GM18520 (cell line): ENCODE measurements at regions not wholly inside any gene's neighbourhood (a gene's known extent, or its start where the extent isn't known, plus 50 kb on each side); places are given as distances from the start of the nearest gene placed in this dataset.

Experiments
- ATAC-seq: cut with Tn5 transposase; IDR thresholded peaks from one replicate; pipeline ENCODE4 v1.9.1; 2021; ENCODE audit not compliant: unreplicated experiment

DNA sequence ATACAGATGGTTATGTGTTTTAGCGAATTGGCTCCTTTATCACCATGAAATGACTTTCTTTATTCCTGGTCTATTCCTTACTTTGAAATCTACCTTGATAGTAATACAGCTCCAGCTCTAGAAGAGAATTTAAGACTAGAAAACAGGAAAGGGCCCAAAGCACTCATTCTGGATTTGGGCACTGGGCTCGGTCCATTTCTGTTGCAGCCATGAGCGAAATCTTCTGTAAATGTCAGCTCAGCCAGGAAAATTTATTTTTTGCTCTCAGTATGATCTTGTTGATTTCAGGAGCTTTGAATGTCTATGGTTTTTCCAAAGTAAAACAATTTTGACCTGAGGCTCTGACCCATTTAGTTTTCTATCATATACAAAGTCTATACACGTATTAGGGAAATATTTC is 104.1 kb downstream of the DIRAS2 start:
- no peak for ATAC-seq

DNA sequence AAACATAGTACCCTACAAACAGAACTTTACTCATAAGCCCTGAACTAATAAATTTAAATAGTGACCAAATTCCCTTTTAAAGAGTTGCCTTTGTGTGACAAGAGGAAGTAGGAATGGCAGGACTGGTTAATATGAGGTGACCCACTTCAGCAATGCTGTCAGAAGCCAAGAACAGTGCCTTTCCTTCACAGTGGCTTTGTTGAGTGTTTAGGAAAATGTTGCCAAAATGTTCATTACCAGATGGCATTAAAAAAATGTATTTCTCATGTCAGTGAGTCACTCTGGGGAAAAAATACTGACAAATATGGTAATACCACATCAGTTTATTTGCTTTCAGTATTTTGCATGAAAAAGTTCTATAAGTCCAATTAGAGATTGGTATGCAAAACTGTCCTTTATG is 103.3 kb downstream of the DIRAS2 start:
- no peak for ATAC-seq

DNA sequence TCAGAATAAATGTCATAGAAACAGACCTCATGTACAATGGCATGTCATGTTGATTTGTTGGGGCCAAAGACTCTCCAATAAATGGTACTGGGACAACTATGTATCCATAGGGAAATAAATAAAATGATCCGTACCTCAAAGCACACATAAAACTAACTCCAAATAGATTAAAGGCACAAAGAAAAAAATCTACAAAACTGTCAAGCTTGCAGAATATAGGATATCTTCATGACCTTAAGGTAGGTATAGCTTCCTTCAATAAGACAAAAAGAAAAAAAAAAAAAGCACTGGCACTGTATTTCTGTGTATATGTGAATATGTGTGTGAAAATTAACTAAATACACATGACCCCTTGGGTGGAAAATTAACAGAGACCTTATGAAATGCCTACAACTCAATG is 101.9 kb downstream of the DIRAS2 start:
- no peak for ATAC-seq

DNA sequence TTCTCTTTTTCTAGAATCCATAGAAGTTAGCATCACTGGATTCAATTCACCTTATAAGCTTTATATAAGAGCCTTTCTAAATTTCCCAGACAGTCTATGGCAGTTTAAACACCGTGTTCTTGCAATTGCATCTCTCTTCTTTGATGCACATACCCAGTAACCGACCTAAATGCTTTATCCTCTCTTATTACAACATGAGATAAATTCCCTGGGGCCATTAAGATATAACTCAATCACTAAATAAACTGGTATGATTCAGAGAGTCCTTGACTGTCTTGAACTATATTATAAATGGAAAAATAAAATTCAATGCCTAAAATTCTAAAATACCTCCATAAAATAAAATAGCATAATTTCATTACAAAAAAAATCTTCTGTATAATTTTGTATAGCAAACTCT is 98.1 kb downstream of the DIRAS2 start:
- no peak for ATAC-seq

DNA sequence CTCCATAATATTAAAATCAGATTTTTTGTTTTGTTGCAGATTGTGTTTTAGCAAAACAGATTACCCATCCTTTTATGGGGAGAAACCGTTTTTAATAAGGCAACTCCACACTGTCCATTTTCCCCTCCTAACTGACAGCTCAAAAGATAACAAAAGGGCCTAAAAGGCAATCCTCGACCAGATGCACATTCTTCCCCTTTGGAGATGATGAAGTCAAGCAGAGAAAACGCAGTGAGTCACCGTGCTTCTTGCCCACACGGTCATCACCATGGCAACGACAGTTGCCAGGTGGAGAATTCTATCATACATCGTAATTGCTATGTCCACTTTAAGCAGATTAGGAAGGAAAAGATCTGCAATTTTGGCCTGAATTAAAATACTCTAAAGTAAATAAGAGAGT is 96.4 kb downstream of the DIRAS2 start:
- ATAC-seq = no peak

DNA sequence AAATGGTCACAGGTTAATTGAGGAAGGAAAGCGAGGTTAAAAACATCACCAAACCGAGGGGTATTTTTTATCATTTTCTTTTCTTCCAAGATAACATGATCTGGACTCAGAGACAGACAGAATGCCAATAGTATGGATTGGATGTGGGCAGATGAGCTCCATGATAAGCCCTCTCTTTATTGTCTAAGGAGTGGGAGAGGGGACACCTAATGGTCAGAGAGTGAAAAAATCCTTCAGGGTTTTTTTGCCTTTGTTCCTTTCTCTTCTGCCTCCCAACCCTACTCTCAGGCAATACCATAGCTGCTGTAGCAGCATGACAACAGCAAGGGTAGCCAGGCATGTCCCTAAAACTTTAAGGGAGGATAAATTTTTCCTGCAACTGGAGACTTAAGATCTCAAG is 94.7 kb downstream of the DIRAS2 start:
- ATAC-seq = no peak

DNA sequence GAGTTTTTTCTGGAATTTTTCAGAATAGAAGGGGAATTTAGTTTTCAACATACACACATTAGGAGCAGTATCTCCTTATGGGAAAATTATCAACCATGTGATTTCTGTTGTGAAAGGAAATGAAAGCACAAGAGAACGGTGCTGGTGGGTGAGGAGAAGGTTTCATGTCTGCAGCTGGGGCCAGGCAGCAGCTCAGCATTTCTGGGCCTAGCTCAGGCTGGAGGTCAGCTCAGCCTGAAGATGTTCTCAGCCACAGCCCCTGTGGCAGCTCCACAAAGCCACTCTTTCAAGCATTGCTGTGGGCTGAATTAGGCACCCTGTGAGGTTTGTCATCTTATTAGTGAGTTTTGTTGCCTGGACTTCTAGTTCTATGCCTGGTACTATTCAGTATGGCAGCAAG is 90.3 kb downstream of the DIRAS2 start:
- ATAC-seq = peak; percentile 72

DNA sequence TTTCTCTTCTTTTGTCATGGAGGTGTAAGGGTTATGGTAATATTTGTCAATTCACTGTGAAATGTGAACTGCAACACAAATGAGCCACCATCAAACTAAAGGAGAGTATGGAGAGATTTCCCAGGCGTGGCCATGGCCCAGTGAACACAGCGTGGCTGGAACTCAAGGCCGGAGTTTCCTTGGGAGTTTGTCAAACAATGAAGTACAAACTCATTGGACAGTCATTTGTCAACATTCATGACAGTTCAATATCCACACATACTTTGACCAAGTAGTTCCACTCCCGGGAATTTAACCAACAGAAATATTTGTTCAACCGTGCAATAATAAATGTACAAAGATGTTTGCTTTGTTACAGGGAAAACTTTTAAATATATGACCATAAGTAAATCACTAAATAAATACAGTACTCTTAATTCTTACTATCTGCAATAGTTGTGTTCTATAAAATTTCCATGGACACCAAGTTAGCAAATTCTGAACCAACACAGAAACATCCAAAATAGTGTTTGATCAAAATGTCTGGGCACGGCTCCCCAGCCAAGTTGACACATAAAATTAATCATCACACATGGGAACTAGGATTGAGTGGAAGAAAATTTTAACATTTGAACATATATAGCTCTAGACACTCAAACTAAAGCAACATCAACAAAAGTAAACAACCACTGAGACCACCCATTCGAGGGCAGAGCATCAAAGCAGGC is 87.1 kb downstream of the DIRAS2 start:
- no peak for ATAC-seq

DNA sequence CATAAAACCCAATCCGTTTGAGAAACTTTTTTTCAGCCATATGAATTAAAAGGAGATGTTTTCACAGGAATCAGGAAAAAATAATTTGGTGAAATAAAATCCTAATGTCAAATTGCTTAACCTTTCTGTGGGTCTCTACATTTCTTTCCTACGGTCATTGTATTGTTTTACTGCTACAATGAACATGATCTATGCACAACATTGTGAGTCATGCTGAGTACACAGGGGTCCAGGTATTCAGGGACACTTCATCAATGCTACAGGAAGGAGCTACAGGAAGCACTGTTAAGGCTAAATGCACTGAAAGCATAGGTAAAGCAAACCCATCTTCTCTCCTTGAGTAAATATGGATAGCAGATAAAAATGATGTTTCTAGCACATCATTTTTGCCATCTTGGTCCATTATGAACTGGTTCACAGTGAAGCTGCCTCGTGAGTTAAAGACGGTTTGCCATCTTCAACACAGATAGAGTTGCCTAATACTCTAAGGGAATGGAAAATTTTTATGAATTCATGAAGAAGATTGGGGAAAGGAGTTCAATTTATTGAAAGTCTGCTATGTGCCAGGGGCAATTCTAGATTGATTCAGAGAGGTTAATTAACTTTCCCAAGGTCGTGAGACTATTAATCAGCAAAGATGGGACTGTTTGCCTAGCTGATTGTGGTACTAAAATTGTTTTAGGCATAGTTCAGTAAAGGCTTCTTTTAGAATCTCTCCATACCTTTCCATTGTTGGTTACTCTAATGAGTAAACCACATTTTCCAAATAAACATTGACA is 85.5 kb downstream of the DIRAS2 start:
- no peak for ATAC-seq

DNA sequence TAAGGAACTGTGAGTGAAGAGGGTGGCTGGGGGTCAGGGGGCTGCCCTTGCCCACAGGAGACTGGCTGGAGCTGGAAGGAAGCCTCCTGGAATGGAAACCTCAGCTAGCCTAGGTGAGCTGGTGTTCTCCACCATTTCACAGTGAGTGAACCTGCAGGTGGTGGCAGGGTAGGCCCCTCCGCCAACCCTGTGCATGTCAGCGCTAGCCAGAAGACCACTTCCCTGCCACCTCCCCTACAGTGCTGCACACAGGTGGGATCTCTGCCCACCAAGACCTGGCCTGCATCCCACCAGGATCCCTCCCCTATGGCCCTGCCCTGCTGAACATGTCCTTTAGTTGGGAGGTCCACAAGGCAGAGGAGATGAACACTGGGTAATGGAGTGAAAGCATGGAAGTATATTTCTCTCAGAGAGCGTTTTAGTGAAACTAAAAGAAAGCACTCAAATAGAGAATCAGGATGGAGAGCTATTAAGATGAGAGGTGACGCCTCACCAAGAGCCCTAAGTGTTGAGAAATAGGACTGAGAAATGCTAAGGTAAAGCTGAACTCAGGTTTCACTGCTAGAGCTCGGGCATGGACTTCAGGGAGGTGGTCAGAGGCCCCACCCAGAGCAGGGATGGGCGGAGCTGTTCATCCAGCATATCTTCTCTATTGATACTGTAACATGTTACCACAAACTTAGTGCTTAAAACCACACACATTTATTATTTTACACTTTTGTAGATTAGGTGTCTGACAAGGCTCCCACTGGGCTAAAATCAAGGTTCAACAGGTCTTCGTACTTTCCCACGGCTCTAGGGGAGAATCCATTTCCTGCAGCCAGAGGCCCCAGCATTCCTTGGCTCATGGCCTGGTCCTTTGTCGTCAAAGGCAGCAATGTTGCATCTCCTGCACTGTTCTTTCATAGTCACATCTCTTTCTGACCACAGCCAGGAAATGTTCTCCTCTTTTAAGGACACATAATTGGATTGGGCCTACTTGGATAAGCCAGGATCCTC is 83.2 kb downstream of the DIRAS2 start:
- ATAC-seq = no peak
